ENCODE measurements at regions not wholly inside any gene's neighbourhood (a gene's known extent, or its start where the extent isn't known, plus 50 kb on each side); places are given as distances from the start of the nearest gene placed in this dataset.

- TF ChIP-seq ZNF274 (IDR thresholded peaks at IDR 0.05; ENCODE audit: low read depth, low read length), result no peak
- TF ChIP-seq YY1 (IDR thresholded peaks at IDR 0.05; ENCODE audit: insufficient read depth, insufficient read length), result no peak
- no peak for TF ChIP-seq SUZ12 (IDR thresholded peaks at IDR 0.05; ENCODE audit: extremely low read depth, insufficient read depth, insufficient read length)
Measured at GRCh38 chr21:21801921-21802320, 803.7 kb downstream of the NCAM2 start.

All from NT2/D1 (cell line).